ENCODE measurements at regions not wholly inside any gene's neighbourhood (a gene's known extent, or its start where the extent isn't known, plus 50 kb on each side); places are given as distances from the start of the nearest gene placed in this dataset.
"Not testable (repeated sequence)": the region's sequence is repeated elsewhere in the genome, so short reads cannot be mapped to it uniquely, and the experiment has no call there.

DNA sequence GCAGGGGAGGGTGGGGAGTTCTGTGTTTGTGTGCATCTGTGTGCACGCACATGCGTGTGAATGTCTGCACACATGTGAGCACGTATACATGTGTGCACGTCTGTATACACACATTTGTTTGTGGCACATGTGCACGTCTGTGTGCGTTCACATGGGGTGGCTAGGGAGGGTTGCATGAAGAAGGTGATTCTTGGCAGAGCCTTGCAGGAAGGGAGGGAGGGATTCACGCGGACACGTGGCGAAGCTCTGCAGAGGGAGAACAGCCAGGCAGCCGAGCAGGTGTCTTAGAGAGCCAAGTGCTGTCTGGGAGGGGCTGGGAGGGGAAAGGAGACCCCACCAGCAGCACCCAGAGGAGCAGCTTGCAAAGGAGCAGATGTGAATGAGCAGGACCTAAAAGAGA is 372.1 kb downstream of the BRD1 start:
- WGBS, 2 donors: 65 to 71% methylated on average over 11 of the region's 11 CpGs
- TF ChIP-seq, protein P1, sequence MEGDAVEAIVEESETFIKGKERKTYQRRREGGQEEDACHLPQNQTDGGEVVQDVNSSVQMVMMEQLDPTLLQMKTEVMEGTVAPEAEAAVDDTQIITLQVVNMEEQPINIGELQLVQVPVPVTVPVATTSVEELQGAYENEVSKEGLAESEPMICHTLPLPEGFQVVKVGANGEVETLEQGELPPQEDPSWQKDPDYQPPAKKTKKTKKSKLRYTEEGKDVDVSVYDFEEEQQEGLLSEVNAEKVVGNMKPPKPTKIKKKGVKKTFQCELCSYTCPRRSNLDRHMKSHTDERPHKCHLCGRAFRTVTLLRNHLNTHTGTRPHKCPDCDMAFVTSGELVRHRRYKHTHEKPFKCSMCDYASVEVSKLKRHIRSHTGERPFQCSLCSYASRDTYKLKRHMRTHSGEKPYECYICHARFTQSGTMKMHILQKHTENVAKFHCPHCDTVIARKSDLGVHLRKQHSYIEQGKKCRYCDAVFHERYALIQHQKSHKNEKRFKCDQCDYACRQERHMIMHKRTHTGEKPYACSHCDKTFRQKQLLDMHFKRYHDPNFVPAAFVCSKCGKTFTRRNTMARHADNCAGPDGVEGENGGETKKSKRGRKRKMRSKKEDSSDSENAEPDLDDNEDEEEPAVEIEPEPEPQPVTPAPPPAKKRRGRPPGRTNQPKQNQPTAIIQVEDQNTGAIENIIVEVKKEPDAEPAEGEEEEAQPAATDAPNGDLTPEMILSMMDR (IDR thresholded peaks at IDR 0.05): no peak
- TF ChIP-seq POLR2A (IDR thresholded peaks at IDR 0.05) (no peak), EP300 (IDR thresholded peaks at IDR 0.05) (no peak)
- peaks cover 0 to 6% of the 10 kb centered on the region in 2 donors for H3K27me3 ChIP-seq

DNA sequence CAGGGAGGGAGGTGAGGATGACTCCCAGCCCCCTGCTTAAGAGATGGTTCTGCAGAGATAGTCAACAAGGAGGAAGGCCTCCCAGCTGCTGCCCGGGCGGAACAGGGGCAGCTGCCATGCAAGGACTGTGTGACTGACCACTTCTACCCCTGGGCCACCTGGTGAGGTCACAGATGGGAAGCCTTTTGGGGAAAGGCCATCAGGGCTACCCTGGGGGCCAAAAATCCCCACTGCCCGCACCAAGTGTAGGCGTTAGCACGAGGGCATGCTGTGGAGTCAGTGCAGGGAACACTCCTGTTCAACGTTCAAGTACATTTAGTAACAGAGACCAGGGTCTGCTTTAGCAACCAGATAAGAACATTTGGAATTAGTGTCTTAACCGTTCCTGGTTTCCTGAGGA is 372.9 kb downstream of the BRD1 start:
- Histone ChIP-seq H3K36me3 (no peaks in the 10 kb centered on the region), H3K27ac (no peak overlapping the region), H3K9me3 (no peaks in the 10 kb centered on the region), H3K4me1 (no peaks in the 10 kb centered on the region), H3K4me3 (no peak overlapping the region), H3K27me3 (peaks cover 0 to 13% of the 10 kb centered on the region in 2 donors)
- WGBS, 2 donors: 78 to 80% methylated on average over 7 of the region's 7 CpGs
- TF ChIP-seq POLR2A (IDR thresholded peaks at IDR 0.05) (no peak), EP300 (IDR thresholded peaks at IDR 0.05) (no peak)
- TF ChIP-seq, protein P1 (IDR thresholded peaks at IDR 0.05): no peak
- no peak for DNase-seq (ENCODE audit: low spot score in 2 of 2)

More for the DNA sequence above, 372.1 kb downstream of the BRD1 start:
- H3K4me3 ChIP-seq: no peak overlapping the region
- H3K27ac ChIP-seq: no peak overlapping the region
- H3K4me1 ChIP-seq: no peaks in the 10 kb centered on the region
- no peaks in the 10 kb centered on the region for H3K36me3 ChIP-seq
- no peak for DNase-seq (ENCODE audit: low spot score in 2 of 2)
- no peaks in the 10 kb centered on the region for H3K9me3 ChIP-seq

DNA sequence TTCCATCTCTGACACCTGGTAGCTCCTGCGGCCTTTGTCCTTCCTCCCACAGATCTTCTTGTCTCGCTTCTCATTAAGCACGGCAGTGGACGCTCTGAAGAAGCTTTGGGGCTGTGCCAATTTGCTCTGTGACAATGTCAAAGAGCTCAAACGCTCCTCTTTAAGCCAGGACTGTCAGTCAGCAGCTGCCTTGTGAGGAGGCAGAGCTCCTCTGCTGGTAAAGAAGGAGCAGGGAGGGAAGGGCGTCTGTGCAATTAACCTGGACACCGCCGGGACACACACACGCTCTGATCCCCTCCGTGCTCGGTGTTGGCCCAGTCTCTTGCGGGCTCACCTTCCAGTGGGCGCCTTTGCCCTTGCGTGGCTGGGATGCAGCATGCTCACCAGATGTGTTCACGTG is 373.9 kb downstream of the BRD1 start:
- H3K27me3 ChIP-seq: peaks cover 0 to 22% of the 10 kb centered on the region in 2 donors
- H3K4me1 ChIP-seq: no peaks in the 10 kb centered on the region
- no peak for DNase-seq (ENCODE audit: low spot score in 2 of 2)
- 74 to 79% methylated on average over 15 of the region's 15 CpGs for WGBS, 2 donors
- no peaks in the 10 kb centered on the region for H3K36me3 ChIP-seq
- no peak overlapping the region for H3K27ac ChIP-seq
- TF ChIP-seq EP300 (IDR thresholded peaks at IDR 0.05): no peak
- no peak for TF ChIP-seq POLR2A (IDR thresholded peaks at IDR 0.05)
- TF ChIP-seq, protein P1 (IDR thresholded peaks at IDR 0.05): no peak
- no peaks in the 10 kb centered on the region for H3K9me3 ChIP-seq
- no peak overlapping the region for H3K4me3 ChIP-seq

DNA sequence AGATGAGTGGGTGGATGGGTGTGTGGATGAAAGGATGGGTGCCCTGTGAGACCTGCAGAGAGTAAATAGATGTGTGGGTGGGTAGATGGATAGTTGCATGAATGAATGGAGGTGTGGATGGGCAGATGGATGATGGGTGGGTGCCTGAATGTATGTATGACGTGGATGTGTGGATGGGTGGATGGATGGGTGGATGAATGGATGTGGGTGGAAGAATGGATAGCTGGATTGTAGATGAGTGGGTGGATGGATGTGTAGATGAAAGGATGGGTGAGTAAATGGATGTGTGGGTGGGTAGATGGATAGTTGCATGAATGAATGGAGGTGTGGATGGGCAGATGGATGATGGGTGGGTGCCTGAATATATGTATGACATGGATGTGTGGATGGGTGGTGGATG is 374.7 kb downstream of the BRD1 start:
- 74 to 87% methylated on average over 1 of the region's 1 CpG for WGBS, 2 donors
- H3K4me1 ChIP-seq; H3K4me3 ChIP-seq; DNase-seq (ENCODE audit: low spot score in 2 of 2); H3K9me3 ChIP-seq; H3K36me3 ChIP-seq; H3K27ac ChIP-seq: not testable (repeated sequence)
- H3K27me3 ChIP-seq: peaks cover 0 to 22% of the 10 kb centered on the region in 2 donors

DNA sequence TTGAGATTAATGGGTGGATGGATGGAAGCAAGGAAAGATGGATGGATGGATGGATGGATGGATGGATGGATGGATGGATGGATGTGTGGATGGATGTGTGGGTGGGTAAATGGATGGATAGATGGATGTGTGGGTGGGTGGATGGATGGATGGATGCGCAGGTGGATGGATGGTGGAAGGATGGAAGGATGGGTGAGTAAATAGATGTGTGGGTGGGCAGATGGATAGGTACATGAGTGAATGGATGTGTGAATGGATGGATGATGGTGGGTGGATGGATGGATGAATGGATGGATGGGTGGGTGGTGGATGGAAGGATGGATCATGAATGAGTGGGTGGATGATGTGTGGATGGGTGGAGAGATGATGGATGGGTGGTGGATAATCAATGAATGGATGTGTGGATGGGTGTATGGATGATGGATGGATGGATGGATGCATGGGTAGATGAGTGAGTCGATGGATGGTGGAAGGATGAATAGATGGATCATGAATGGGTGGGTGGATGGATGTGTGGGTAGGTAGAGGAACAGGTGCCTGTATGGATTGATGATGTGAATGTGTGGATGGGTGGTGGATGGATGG is 375.2 kb downstream of the BRD1 start:
- no peak overlapping the region for H3K4me3 ChIP-seq
- H3K9me3 ChIP-seq: no peaks in the 10 kb centered on the region
- H3K4me1 ChIP-seq: no peaks in the 10 kb centered on the region
- 93 to 95% methylated on average over 2 of the region's 2 CpGs for WGBS, 2 donors
- H3K36me3 ChIP-seq: no peaks in the 10 kb centered on the region
- no peak for TF ChIP-seq POLR2A (IDR thresholded peaks at IDR 0.05)
- TF ChIP-seq, protein P1 (IDR thresholded peaks at IDR 0.05): no peak
- TF ChIP-seq EP300 (IDR thresholded peaks at IDR 0.05): no peak
- H3K27me3 ChIP-seq: peaks cover 0 to 22% of the 10 kb centered on the region in 2 donors
- no peak overlapping the region for H3K27ac ChIP-seq
- DNase-seq (ENCODE audit: low spot score in 2 of 2): no peak

All from tibial nerve (tissue), 4 donors.